ENCODE measurements at regions not wholly inside any gene's neighbourhood (a gene's known extent, or its start where the extent isn't known, plus 50 kb on each side); places are given as distances from the start of the nearest gene placed in this dataset.

DNA sequence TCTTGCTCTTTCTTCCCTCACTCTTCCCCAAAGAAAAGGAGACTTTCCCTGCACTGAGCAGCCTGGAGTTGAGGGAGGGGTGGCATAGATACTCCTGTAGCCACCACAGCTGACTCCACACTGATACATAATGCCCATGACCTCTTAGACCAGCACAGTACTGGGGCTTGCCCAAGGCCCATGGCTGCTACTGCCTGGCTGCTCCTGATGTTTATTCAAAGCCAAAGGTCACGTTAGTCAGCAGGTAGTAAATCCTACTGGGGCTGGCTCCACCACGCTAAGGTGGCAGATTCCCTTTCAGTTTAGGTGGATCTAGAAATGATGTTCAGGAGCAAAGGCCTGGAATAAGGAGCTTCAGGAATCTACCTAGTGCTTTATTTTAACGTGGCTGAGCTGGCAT is 212.7 kb downstream of the C3orf38 start:
- WGBS (ENCODE audit: missing lambda C conversion rate): 1% methylated on average over 3 of the region's 3 CpGs
- POLR2A ChIA-PET: no interaction called here
- H3K4me3 ChIP-seq: no peak overlapping the region
- ATAC-seq (no peak), FAIRE-seq (no peak), DNase-seq (ENCODE audit: low read depth in 1 of 2, low spot score in 1 of 2) (no peak)
- H3K27ac ChIP-seq: no peak overlapping the region
- no peak overlapping the region for H3K4me2 ChIP-seq
- H3K9me3 ChIP-seq: no peaks in the 10 kb centered on the region
- no peaks in the 10 kb centered on the region for H3K4me1 ChIP-seq
- TF ChIP-seq ZSCAN20 (CRISPR knock-in tag; IDR thresholded peaks at IDR 0.05) (no peak), PHF8 (IDR thresholded peaks at IDR 0.05; ENCODE audit: borderline replicate concordance, low read depth) (no peak), PBX3 (IDR thresholded peaks at IDR 0.05) (no peak), HOXB5 (CRISPR knock-in tag; IDR thresholded peaks at IDR 0.05) (no peak), NPAS2 (CRISPR knock-in tag; IDR thresholded peaks at IDR 0.05; ENCODE audit: borderline replicate concordance) (no peak), KDM1A (IDR thresholded peaks at IDR 0.05; ENCODE audit: low read depth) (no peak), HOXA7 (CRISPR knock-in tag; IDR thresholded peaks at IDR 0.05) (no peak), EHMT2 (IDR thresholded peaks at IDR 0.05; ENCODE audit: low read depth) (no peak), GATA3 (IDR thresholded peaks at IDR 0.05; ENCODE audit: borderline replicate concordance) (no peak), EHF (CRISPR knock-in tag; IDR thresholded peaks at IDR 0.05) (no peak), FOSB (CRISPR knock-in tag; IDR thresholded peaks at IDR 0.05) (no peak), CHD2 (IDR thresholded peaks at IDR 0.05; ENCODE audit: low read length, partially characterized antibody) (no peak), MAZ (IDR thresholded peaks at IDR 0.05; ENCODE audit: borderline replicate concordance, low read depth, low read length) (no peak), FOSL2 (IDR thresholded peaks at IDR 0.05) (no peak), FOSL2 (CRISPR knock-in tag; IDR thresholded peaks at IDR 0.05) (no peak)
- TF ChIP-seq, protein P1, sequence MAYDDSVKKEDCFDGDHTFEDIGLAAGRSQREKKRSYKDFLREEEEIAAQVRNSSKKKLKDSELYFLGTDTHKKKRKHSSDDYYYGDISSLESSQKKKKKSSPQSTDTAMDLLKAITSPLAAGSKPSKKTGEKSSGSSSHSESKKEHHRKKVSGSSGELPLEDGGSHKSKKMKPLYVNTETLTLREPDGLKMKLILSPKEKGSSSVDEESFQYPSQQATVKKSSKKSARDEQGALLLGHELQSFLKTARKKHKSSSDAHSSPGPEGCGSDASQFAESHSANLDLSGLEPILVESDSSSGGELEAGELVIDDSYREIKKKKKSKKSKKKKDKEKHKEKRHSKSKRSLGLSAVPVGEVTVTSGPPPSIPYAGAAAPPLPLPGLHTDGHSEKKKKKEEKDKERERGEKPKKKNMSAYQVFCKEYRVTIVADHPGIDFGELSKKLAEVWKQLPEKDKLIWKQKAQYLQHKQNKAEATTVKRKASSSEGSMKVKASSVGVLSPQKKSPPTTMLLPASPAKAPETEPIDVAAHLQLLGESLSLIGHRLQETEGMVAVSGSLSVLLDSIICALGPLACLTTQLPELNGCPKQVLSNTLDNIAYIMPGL (CRISPR knock-in tag; IDR thresholded peaks at IDR 0.05; ENCODE audit: borderline replicate concordance): no peak
- TF ChIP-seq, protein P2, sequence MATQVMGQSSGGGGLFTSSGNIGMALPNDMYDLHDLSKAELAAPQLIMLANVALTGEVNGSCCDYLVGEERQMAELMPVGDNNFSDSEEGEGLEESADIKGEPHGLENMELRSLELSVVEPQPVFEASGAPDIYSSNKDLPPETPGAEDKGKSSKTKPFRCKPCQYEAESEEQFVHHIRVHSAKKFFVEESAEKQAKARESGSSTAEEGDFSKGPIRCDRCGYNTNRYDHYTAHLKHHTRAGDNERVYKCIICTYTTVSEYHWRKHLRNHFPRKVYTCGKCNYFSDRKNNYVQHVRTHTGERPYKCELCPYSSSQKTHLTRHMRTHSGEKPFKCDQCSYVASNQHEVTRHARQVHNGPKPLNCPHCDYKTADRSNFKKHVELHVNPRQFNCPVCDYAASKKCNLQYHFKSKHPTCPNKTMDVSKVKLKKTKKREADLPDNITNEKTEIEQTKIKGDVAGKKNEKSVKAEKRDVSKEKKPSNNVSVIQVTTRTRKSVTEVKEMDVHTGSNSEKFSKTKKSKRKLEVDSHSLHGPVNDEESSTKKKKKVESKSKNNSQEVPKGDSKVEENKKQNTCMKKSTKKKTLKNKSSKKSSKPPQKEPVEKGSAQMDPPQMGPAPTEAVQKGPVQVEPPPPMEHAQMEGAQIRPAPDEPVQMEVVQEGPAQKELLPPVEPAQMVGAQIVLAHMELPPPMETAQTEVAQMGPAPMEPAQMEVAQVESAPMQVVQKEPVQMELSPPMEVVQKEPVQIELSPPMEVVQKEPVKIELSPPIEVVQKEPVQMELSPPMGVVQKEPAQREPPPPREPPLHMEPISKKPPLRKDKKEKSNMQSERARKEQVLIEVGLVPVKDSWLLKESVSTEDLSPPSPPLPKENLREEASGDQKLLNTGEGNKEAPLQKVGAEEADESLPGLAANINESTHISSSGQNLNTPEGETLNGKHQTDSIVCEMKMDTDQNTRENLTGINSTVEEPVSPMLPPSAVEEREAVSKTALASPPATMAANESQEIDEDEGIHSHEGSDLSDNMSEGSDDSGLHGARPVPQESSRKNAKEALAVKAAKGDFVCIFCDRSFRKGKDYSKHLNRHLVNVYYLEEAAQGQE (IDR thresholded peaks at IDR 0.05): no peak
- CTCF ChIA-PET: no interaction called here

DNA sequence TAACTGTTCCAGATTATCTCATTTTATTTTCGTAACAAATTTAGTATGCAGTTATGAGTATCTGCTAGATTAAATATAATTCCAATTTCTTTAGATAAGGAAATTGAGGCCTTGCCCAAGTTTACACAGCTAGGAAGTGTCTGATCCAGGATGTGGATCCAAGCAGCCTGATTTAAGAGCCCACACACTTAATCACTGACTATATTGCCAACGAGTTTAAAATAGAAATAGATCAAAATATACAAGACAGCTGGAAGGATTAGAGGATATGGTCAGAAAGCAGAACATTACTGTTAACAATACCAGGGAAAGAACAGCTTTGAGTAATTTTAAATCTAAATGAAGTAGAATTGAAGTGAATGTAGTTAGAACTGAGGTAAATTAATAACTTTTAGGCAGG is 215.2 kb downstream of the C3orf38 start:
- no peak overlapping the region for H3K4me3 ChIP-seq
- H3K4me1 ChIP-seq: no peaks in the 10 kb centered on the region
- no peak overlapping the region for H3K4me2 ChIP-seq
- ChIA-PET POLR2A (no interaction called here), CTCF (interaction anchor here (0.6 kb wide), 1 partner anchor 28 kb away, joined by 3 read pairs; no protein-coding TSS in a partner anchor)
- WGBS (ENCODE audit: missing lambda C conversion rate): 21% methylated on average over 2 of the region's 2 CpGs
- FAIRE-seq: no peak
- no peak for ATAC-seq
- no peak for DNase-seq (ENCODE audit: low read depth in 1 of 2, low spot score in 1 of 2)
- no peak overlapping the region for H3K27ac ChIP-seq
- H3K9me3 ChIP-seq: no peaks in the 10 kb centered on the region
- TF ChIP-seq POLR2AphosphoS2 (conservative IDR thresholded peaks at IDR 0.05; ENCODE audit: low read length) (no peak), CHD4 (IDR thresholded peaks at IDR 0.05; ENCODE audit: borderline replicate concordance) (no peak), EHF (CRISPR knock-in tag; IDR thresholded peaks at IDR 0.05) (no peak), HOXA7 (CRISPR knock-in tag; IDR thresholded peaks at IDR 0.05) (no peak), PBX3 (IDR thresholded peaks at IDR 0.05) (no peak), PHF8 (IDR thresholded peaks at IDR 0.05; ENCODE audit: borderline replicate concordance, low read depth) (no peak), HDAC2 (IDR thresholded peaks at IDR 0.05) (no peak), ZNF302 (CRISPR knock-in tag; IDR thresholded peaks at IDR 0.05) (no peak), EHMT2 (IDR thresholded peaks at IDR 0.05; ENCODE audit: low read depth) (no peak), SMC3 (IDR thresholded peaks at IDR 0.05) (no peak), MYC (IDR thresholded peaks at IDR 0.05; ENCODE audit: borderline replicate concordance, low read length) (no peak), ZSCAN20 (CRISPR knock-in tag; IDR thresholded peaks at IDR 0.05) (no peak), ESRRA (IDR thresholded peaks at IDR 0.05; ENCODE audit: borderline replicate concordance, low read length) (no peak), JUN (IDR thresholded peaks at IDR 0.05) (no peak), NFE2L2 (conservative IDR thresholded peaks at IDR 0.05; ENCODE audit: low read length) (no peak)
- TF ChIP-seq, protein P3, sequence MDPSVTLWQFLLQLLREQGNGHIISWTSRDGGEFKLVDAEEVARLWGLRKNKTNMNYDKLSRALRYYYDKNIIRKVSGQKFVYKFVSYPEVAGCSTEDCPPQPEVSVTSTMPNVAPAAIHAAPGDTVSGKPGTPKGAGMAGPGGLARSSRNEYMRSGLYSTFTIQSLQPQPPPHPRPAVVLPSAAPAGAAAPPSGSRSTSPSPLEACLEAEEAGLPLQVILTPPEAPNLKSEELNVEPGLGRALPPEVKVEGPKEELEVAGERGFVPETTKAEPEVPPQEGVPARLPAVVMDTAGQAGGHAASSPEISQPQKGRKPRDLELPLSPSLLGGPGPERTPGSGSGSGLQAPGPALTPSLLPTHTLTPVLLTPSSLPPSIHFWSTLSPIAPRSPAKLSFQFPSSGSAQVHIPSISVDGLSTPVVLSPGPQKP (IDR thresholded peaks at IDR 0.05; ENCODE audit: low read depth, low read length): no peak
- TF ChIP-seq, protein P1 (CRISPR knock-in tag; IDR thresholded peaks at IDR 0.05; ENCODE audit: borderline replicate concordance): no peak
